Sigmoid colon (tissue), 4 donors: ENCODE measurements at regions not wholly inside any gene's neighbourhood (a gene's known extent, or its start where the extent isn't known, plus 50 kb on each side); places are given as distances from the start of the nearest gene placed in this dataset.

Source experiments
- POLR2A ChIP-seq, 2 donors: fragments of 450-650 bp; IDR thresholded peaks; one replicate each; pipeline ENCODE4 v1.6.1; 2016; ENCODE audit warnings: antibody characterized with exemption in 2 of 2, mild to moderate bottlenecking in 2 of 2, moderate library complexity in 2 of 2
- POLR2AphosphoS5 ChIP-seq, 4 donors: sonication (generic); formaldehyde crosslinking; IDR thresholded peaks; one replicate each; pipeline ENCODE4 v1.6.1; 2017; ENCODE audit warnings: antibody characterized with exemption in 4 of 4
- TF ChIP-seq, protein P1 (sequence below), 4 experiments: fragments of 450-650 bp in 3 of 4; fragments of 200-600 bp in 1 of 4; IDR thresholded peaks; one replicate each; pipeline ENCODE4 v1.5.1; 2016 to 2019; ENCODE audit warnings: antibody characterized with exemption in 4 of 4, mild to moderate bottlenecking in 3 of 4, moderate library complexity in 2 of 4

DNA sequence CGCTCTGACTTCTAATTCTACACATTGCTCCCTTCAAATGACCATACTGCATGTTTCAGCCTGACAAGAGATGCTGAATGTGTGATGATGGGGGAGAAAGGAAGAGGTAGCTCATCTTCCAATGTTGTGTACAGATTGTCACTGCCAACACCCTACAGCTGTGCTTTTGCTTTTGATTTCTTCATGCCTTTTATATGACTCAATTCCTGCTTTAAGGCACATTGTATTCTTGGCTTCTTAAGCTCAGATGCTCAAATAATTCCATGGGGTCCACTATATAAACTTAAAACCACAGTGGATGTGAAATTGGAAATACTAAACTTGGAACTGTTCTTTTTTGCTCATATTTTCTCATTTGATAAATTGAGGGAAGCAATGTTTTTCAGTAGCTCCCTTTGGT is 183.2 kb upstream of the WDFY3 start:
- TF ChIP-seq POLR2A (IDR thresholded peaks at IDR 0.05): no peak
- TF ChIP-seq, protein P1, sequence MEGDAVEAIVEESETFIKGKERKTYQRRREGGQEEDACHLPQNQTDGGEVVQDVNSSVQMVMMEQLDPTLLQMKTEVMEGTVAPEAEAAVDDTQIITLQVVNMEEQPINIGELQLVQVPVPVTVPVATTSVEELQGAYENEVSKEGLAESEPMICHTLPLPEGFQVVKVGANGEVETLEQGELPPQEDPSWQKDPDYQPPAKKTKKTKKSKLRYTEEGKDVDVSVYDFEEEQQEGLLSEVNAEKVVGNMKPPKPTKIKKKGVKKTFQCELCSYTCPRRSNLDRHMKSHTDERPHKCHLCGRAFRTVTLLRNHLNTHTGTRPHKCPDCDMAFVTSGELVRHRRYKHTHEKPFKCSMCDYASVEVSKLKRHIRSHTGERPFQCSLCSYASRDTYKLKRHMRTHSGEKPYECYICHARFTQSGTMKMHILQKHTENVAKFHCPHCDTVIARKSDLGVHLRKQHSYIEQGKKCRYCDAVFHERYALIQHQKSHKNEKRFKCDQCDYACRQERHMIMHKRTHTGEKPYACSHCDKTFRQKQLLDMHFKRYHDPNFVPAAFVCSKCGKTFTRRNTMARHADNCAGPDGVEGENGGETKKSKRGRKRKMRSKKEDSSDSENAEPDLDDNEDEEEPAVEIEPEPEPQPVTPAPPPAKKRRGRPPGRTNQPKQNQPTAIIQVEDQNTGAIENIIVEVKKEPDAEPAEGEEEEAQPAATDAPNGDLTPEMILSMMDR (IDR thresholded peaks at IDR 0.05): no peak
- peak in 1 of 4 donors; percentile 21 for TF ChIP-seq POLR2AphosphoS5 (IDR thresholded peaks at IDR 0.05)
